Trophoblast cell (in vitro differentiated cells and primary cell): ENCODE measurements at regions not wholly inside any gene's neighbourhood (a gene's known extent, or its start where the extent isn't known, plus 50 kb on each side); places are given as distances from the start of the nearest gene placed in this dataset.

Experiments
- DNase-seq, 2 donors: peaks; one replicate each; pipeline ENCODE4 v3.0.0-alpha.2; 2016
- H2AFZ ChIP-seq: 2 replicates; pipeline ENCODE4 v1.6.1; 2013; ENCODE audit warnings: low read length, moderate library complexity, mild to moderate bottlenecking; ENCODE audit not compliant: insufficient read depth, poor library complexity
- H2AK5ac ChIP-seq: 2 replicates; pipeline ENCODE4 v1.6.1; 2013; ENCODE audit warnings: mild to moderate bottlenecking, low read length
- H2BK120ac ChIP-seq: 2 replicates; pipeline ENCODE4 v1.6.1; 2013; ENCODE audit warnings: low read length, mild to moderate bottlenecking, moderate library complexity; ENCODE audit not compliant: insufficient read depth, poor library complexity
- H2BK12ac ChIP-seq: 2 replicates; pipeline ENCODE4 v1.6.1; 2013; ENCODE audit warnings: mild to moderate bottlenecking, low read length, moderate library complexity
- H2BK5ac ChIP-seq: 2 replicates; pipeline ENCODE4 v1.6.1; 2013; ENCODE audit warnings: low read length, low read depth, moderate library complexity, mild to moderate bottlenecking; ENCODE audit not compliant: poor library complexity
- H3K14ac ChIP-seq: 2 replicates; pipeline ENCODE4 v1.6.1; 2013; ENCODE audit warnings: mild to moderate bottlenecking, low read length
- H3K18ac ChIP-seq: 2 replicates; pipeline ENCODE4 v1.6.1; 2013; ENCODE audit warnings: mild to moderate bottlenecking, low read length
- H3K23ac ChIP-seq: 2 replicates; pipeline ENCODE4 v1.6.1; 2013; ENCODE audit warnings: low read length
- H3K27ac ChIP-seq: 2 replicates; pipeline ENCODE4 v1.5.1; 2013; ENCODE audit warnings: low read depth, mild to moderate bottlenecking, inconsistent platforms, low read length, moderate library complexity
- H3K27me3 ChIP-seq: 2 replicates; pipeline ENCODE4 v1.6.1; 2013; ENCODE audit warnings: inconsistent platforms, mild to moderate bottlenecking, low read length, moderate library complexity; ENCODE audit not compliant: insufficient read depth
- H3K36me3 ChIP-seq, 2 experiments: 1 replicate in 1 of 2; 2 replicates in 1 of 2; pipeline ENCODE4 v1.6.1; 2013; ENCODE audit warnings: low read length in 2 of 2, mild to moderate bottlenecking in 2 of 2, moderate library complexity in 1 of 2; ENCODE audit not compliant: insufficient read depth in 2 of 2, control insufficient read depth in 1 of 2
- H3K4ac ChIP-seq: 2 replicates; pipeline ENCODE4 v1.6.1; 2013; ENCODE audit warnings: low read depth, mild to moderate bottlenecking, low read length, moderate library complexity
- H3K4me1 ChIP-seq, 2 experiments: 1 replicate in 1 of 2; 2 replicates in 1 of 2; pipeline ENCODE4 v1.6.1; 2013; ENCODE audit warnings: low read length in 2 of 2, mild to moderate bottlenecking in 2 of 2, moderate library complexity in 1 of 2; ENCODE audit not compliant: insufficient read depth in 2 of 2, control insufficient read depth in 1 of 2
- H3K4me2 ChIP-seq: 2 replicates; pipeline ENCODE4 v1.6.1; 2013; ENCODE audit warnings: inconsistent platforms, mild to moderate bottlenecking, low read length, moderate library complexity
- H3K4me3 ChIP-seq: 2 replicates; pipeline ENCODE4 v1.5.1; 2013; ENCODE audit warnings: mild to moderate bottlenecking, low read depth, low read length, inconsistent platforms
- H3K79me1 ChIP-seq: one replicate; pipeline ENCODE4 v1.6.1; 2013; ENCODE audit warnings: low read length
- H3K79me2 ChIP-seq: 2 replicates; pipeline ENCODE4 v1.6.1; 2013; ENCODE audit warnings: low read length, mild to moderate bottlenecking; ENCODE audit not compliant: control insufficient read depth, insufficient read depth, poor library complexity
- H3K9ac ChIP-seq: 2 replicates; pipeline ENCODE4 v1.6.1; 2013; ENCODE audit warnings: mild to moderate bottlenecking, low read length
- H3K9me3 ChIP-seq: 2 replicates; pipeline ENCODE4 v1.6.1; 2013; ENCODE audit warnings: low read depth, mild to moderate bottlenecking, control low read depth, inconsistent platforms, low read length; ENCODE audit not compliant: insufficient read depth
- H4K12ac ChIP-seq: 2 replicates; pipeline ENCODE4 v1.6.1; 2013; ENCODE audit warnings: low read depth, mild to moderate bottlenecking, low read length, moderate library complexity
- H4K8ac ChIP-seq: 2 replicates; pipeline ENCODE4 v1.6.1; 2013; ENCODE audit warnings: low read depth, mild to moderate bottlenecking, low read length, moderate library complexity
- H4K91ac ChIP-seq: one replicate; pipeline ENCODE4 v1.6.1; 2013; ENCODE audit warnings: low read depth, mild to moderate bottlenecking, low read length, moderate library complexity
- WGBS: extraction: QIAGEN DNeasy Blood & Tissue Kit; methylation state at CpG from one replicate; pipeline ENCODE4 v1.1.7; 2013; ENCODE audit warnings: missing lambda C conversion rate; ENCODE audit not compliant: insufficient read length, insufficient coverage; ENCODE audit errors: extremely low coverage; 5-methylcytosine and 5-hydroxymethylcytosine counted together

- Histone ChIP-seq H3K9me3 (no peaks in the 10 kb centered on the region), H3K79me2 (no peaks in the 10 kb centered on the region), H3K18ac (no peak overlapping the region), H3K27me3 (no peaks in the 10 kb centered on the region), H3K4me2 (no peak overlapping the region), H2AK5ac (no peak overlapping the region), H2AFZ (no peak overlapping the region), H3K36me3 (peaks cover 0 to 2% of the 10 kb centered on the region in 2 experiments), H4K12ac (no peak overlapping the region), H3K23ac (no peak overlapping the region), H3K27ac (no peak overlapping the region), H3K79me1 (peaks cover 19% of the 10 kb centered on the region), H4K8ac (no peak overlapping the region), H4K91ac (no peak overlapping the region), H3K4ac (no peak overlapping the region), H2BK12ac (no peak overlapping the region), H3K4me1 (peaks cover 6 to 15% of the 10 kb centered on the region in 2 experiments), H2BK120ac (no peak overlapping the region), H3K4me3 (no peak overlapping the region), H3K14ac (no peak overlapping the region), H3K9ac (no peak overlapping the region), H2BK5ac (no peak overlapping the region)
- no peak for DNase-seq
- no CpG with 5 or more reads among the region's 4 CpGs for WGBS
Measured at GRCh38 chr10:36452851-36453250, 672.5 kb upstream of the ANKRD30A start.

- peak overlapping the region; percentile 77 for H2BK12ac ChIP-seq
- H3K36me3 ChIP-seq: peaks cover 0 to 2% of the 10 kb centered on the region in 2 experiments
- H4K8ac ChIP-seq: peak overlapping the region; percentile 54
- H3K4me2 ChIP-seq: no peak overlapping the region
- H3K4ac ChIP-seq: no peak overlapping the region
- peak overlapping the region; percentile 46 for H3K27ac ChIP-seq
- H3K79me2 ChIP-seq: no peaks in the 10 kb centered on the region
- no peak overlapping the region for H3K4me3 ChIP-seq
- H3K23ac ChIP-seq: no peak overlapping the region
- no peaks in the 10 kb centered on the region for H3K27me3 ChIP-seq
- no peak overlapping the region for H3K9ac ChIP-seq
- peak overlapping the region; percentile 65 for H4K91ac ChIP-seq
- no peak overlapping the region for H2AK5ac ChIP-seq
- H3K9me3 ChIP-seq: peaks cover 2% of the 10 kb centered on the region
- no peak overlapping the region for H2AFZ ChIP-seq
- H2BK120ac ChIP-seq: peak overlapping the region; percentile 17
- no peak overlapping the region for H3K18ac ChIP-seq
- no peak overlapping the region for H4K12ac ChIP-seq
- H3K14ac ChIP-seq: no peak overlapping the region
- peak; percentile 70 to 80 for DNase-seq
- H2BK5ac ChIP-seq: peak overlapping the region; percentile 5
- H3K79me1 ChIP-seq: peaks cover 27% of the 10 kb centered on the region
- WGBS: no CpG with 5 or more reads among the region's 8 CpGs
- peaks cover 6 to 15% of the 10 kb centered on the region in 2 experiments for H3K4me1 ChIP-seq
Measured at GRCh38 chr10:36451391-36451970, 673.9 kb upstream of the ANKRD30A start.

GRCh38 chr10:36450380-36450779 is 675.0 kb upstream of the ANKRD30A start:
- Histone ChIP-seq H3K79me2 (no peaks in the 10 kb centered on the region), H3K4ac (no peak overlapping the region), H3K27ac (peak overlapping the region; percentile 97), H2BK120ac (peak overlapping the region; percentile 99), H3K4me2 (peak overlapping the region; percentile 8), H3K4me3 (no peak overlapping the region), H3K9ac (no peak overlapping the region), H3K36me3 (no peaks in the 10 kb centered on the region), H4K91ac (peak overlapping the region; percentile 56), H3K4me1 (peaks cover 6 to 15% of the 10 kb centered on the region in 2 experiments), H2BK5ac (peak overlapping the region; percentile 34), H3K14ac (peak overlapping the region; percentile 47), H4K12ac (peak overlapping the region; percentile 10), H2BK12ac (peak overlapping the region; percentile 86), H3K27me3 (no peaks in the 10 kb centered on the region), H3K79me1 (peaks cover 29% of the 10 kb centered on the region), H3K18ac (peak overlapping the region; percentile 23), H2AFZ (peak overlapping the region; percentile 14), H3K23ac (no peak overlapping the region), H4K8ac (peak overlapping the region; percentile 68), H2AK5ac (no peak overlapping the region), H3K9me3 (peaks cover 2% of the 10 kb centered on the region)
- no peak for DNase-seq
- WGBS: no CpG with 5 or more reads among the region's 8 CpGs

- Histone ChIP-seq H3K23ac (no peak overlapping the region), H3K9ac (no peak overlapping the region), H3K14ac (peak overlapping the region; percentile 61), H2BK5ac (peak overlapping the region; percentile 98), H2AK5ac (no peak overlapping the region), H2AFZ (no peak overlapping the region), H3K18ac (peak overlapping the region; percentile 61), H2BK120ac (peak overlapping the region; percentile 98), H3K27me3 (no peaks in the 10 kb centered on the region), H3K79me2 (no peaks in the 10 kb centered on the region), H3K4me3 (no peak overlapping the region), H3K79me1 (peaks cover 30% of the 10 kb centered on the region), H3K9me3 (peaks cover 2% of the 10 kb centered on the region), H3K36me3 (no peaks in the 10 kb centered on the region), H3K4me2 (peak overlapping the region; percentile 13), H3K4me1 (peaks cover 6 to 16% of the 10 kb centered on the region in 2 experiments), H3K27ac (peak overlapping the region; percentile 97), H3K4ac (no peak overlapping the region), H4K91ac (peak overlapping the region; percentile 90), H4K8ac (peak overlapping the region; percentile 78), H2BK12ac (peak overlapping the region; percentile 86), H4K12ac (no peak overlapping the region)
- DNase-seq: peak in 1 of 2 donors; percentile 46
- no CpG with 5 or more reads among the region's 11 CpGs for WGBS
Measured at GRCh38 chr10:36448760-36449691, 676.4 kb upstream of the ANKRD30A start.
